Neuronal stem cell (in vitro differentiated cells): ENCODE measurements at regions not wholly inside any gene's neighbourhood (a gene's known extent, or its start where the extent isn't known, plus 50 kb on each side); places are given as distances from the start of the nearest gene placed in this dataset.

Experiments used
- DNase-seq: peaks from one replicate; pipeline ENCODE4 v3.0.0-alpha.2; 2013; ENCODE audit warnings: low spot score
- H2AFZ ChIP-seq: one replicate; pipeline ENCODE4 v1.6.1; 2013; ENCODE audit warnings: mild to moderate bottlenecking, low read length, inconsistent platforms
- H2AK5ac ChIP-seq: 2 replicates; pipeline ENCODE4 v1.6.1; 2013; ENCODE audit warnings: low read depth, mild to moderate bottlenecking, inconsistent platforms, low read length, moderate library complexity, mixed read lengths
- H2BK120ac ChIP-seq: 2 replicates; pipeline ENCODE4 v1.6.1; 2013; ENCODE audit warnings: low read depth, mild to moderate bottlenecking, inconsistent platforms, low read length, moderate library complexity, mixed read lengths
- H2BK12ac ChIP-seq: one replicate; pipeline ENCODE4 v1.6.1; 2013; ENCODE audit warnings: low read length, inconsistent platforms
- H2BK15ac ChIP-seq: 2 replicates; pipeline ENCODE4 v1.6.1; 2013; ENCODE audit warnings: mild to moderate bottlenecking, low read length, inconsistent platforms, mixed read lengths
- H2BK5ac ChIP-seq: one replicate; pipeline ENCODE4 v1.6.1; 2013; ENCODE audit warnings: inconsistent platforms, mild to moderate bottlenecking, low read length, moderate library complexity
- H3K14ac ChIP-seq: one replicate; pipeline ENCODE4 v1.6.1; 2013; ENCODE audit warnings: low read length, inconsistent platforms
- H3K18ac ChIP-seq: 2 replicates; pipeline ENCODE4 v1.6.1; 2013; ENCODE audit warnings: low read length, inconsistent platforms
- H3K23ac ChIP-seq: 2 replicates; pipeline ENCODE4 v1.6.1; 2013; ENCODE audit warnings: low read depth, mild to moderate bottlenecking, mixed read lengths, low read length, inconsistent platforms; ENCODE audit not compliant: poor library complexity
- H3K27ac ChIP-seq: replicated peaks from 3 replicates; pipeline ENCODE4 v1.5.1; 2013; ENCODE audit warnings: low read length, inconsistent platforms
- H3K27me3 ChIP-seq, 3 experiments: 2 replicates each; pipeline ENCODE4 v1.6.1; 2013; ENCODE audit warnings: low read length in 3 of 3, mild to moderate bottlenecking in 2 of 3, inconsistent platforms in 1 of 3, low read depth in 1 of 3, mixed read lengths in 1 of 3, moderate library complexity in 1 of 3; ENCODE audit not compliant: control insufficient read depth in 3 of 3, insufficient read depth in 3 of 3
- H3K36me3 ChIP-seq, 2 donors: replicated peaks in 1 of 2; 2 replicates each; pipeline ENCODE4 v1.6.1; 2013; ENCODE audit warnings: low read length in 2 of 2; ENCODE audit not compliant: control insufficient read depth in 2 of 2, insufficient read depth in 2 of 2
- H3K4ac ChIP-seq: 2 replicates; pipeline ENCODE4 v1.6.1; 2013; ENCODE audit warnings: inconsistent platforms, mild to moderate bottlenecking, low read length, moderate library complexity
- H3K4me1 ChIP-seq, 2 donors: 1 replicate in 1 of 2; 2 replicates in 1 of 2; pipeline ENCODE4 v1.6.1; 2013; ENCODE audit warnings: low read length in 2 of 2, low read depth in 1 of 2; ENCODE audit not compliant: control insufficient read depth in 2 of 2, insufficient read depth in 1 of 2
- H3K4me2 ChIP-seq: one replicate; pipeline ENCODE4 v1.6.1; 2013; ENCODE audit warnings: mild to moderate bottlenecking, low read length, inconsistent platforms; ENCODE audit not compliant: insufficient read depth, poor library complexity, severe bottlenecking
- H3K4me3 ChIP-seq, 2 donors: 2 replicates each; pipeline ENCODE4 v1.5.1; 2013; ENCODE audit warnings: low read length in 2 of 2, mild to moderate bottlenecking in 2 of 2, inconsistent platforms in 1 of 2, moderate library complexity in 1 of 2
- H3K79me1 ChIP-seq: one replicate; pipeline ENCODE4 v1.6.1; 2013; ENCODE audit warnings: low read depth, mild to moderate bottlenecking, inconsistent platforms, low read length, moderate library complexity
- H3K9ac ChIP-seq: one replicate; pipeline ENCODE4 v1.6.1; 2013; ENCODE audit warnings: mild to moderate bottlenecking, low read depth, low read length, inconsistent platforms; ENCODE audit not compliant: poor library complexity
- H3K9me3 ChIP-seq, 2 donors: replicated peaks in 1 of 2; 2 replicates each; pipeline versions ENCODE3 to v1.6.1; 2013; ENCODE audit warnings: low read length in 2 of 2, mild to moderate bottlenecking in 2 of 2, inconsistent platforms in 1 of 2, low read depth in 1 of 2, mixed read lengths in 1 of 2, moderate library complexity in 1 of 2; ENCODE audit not compliant: control insufficient read depth in 2 of 2, insufficient read depth in 1 of 2
- H4K8ac ChIP-seq: one replicate; pipeline ENCODE4 v1.6.1; 2013; ENCODE audit warnings: low read depth, mild to moderate bottlenecking, inconsistent platforms, low read length, moderate library complexity
- H4K91ac ChIP-seq: one replicate; pipeline ENCODE4 v1.6.1; 2013; ENCODE audit warnings: low read length, low read depth, mild to moderate bottlenecking, inconsistent platforms; ENCODE audit not compliant: poor library complexity
- WGBS, 2 donors: extraction: QIAGEN DNeasy Blood & Tissue Kit; methylation state at CpG; one replicate each; pipeline ENCODE4 v1.1.7; 2013; ENCODE audit warnings: missing lambda C conversion rate in 2 of 2, mixed read lengths in 1 of 2; ENCODE audit not compliant: insufficient read length in 2 of 2, insufficient replicate concordance in 1 of 2; ENCODE audit errors: extremely low coverage in 2 of 2; 5-methylcytosine and 5-hydroxymethylcytosine counted together

DNA sequence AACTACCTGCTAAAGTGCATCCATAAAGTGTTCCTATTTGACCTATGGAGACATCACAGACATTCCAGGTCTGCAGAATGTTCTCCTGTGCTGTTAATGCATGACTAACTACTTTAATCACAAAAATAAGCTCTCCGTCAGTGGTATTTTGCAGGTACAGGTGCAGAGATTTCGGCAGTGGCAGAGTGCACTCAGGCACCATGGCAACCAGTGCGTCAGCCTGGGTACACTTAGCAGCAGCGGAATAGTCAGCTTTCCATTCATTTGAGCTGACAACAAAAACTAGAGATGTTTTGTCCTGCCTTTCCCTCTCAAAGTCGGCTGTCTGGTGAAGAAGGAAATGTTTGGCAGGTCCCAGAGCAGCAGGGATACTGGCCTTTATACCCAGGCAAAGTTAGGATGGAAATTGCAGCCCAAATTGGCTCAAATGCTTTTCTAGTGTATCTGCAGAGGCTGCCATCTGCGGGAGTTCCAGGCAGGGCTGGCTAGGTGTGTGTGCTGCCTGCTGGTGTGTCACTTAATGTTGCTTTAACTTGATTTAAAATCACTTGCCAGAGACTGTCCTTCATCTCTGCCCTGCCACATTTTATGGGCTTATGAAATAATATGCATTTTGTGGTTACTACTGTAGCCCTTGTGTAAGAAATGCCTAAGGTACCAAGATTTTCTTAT, 195.8 kb downstream of the RAP2A start:
- H3K4ac ChIP-seq, result no peak overlapping the region
- no peak overlapping the region for H2BK12ac ChIP-seq
- H3K27ac ChIP-seq, result no peak overlapping the region
- H3K18ac ChIP-seq, result peak overlapping the region; percentile 25
- no peak overlapping the region for H3K14ac ChIP-seq
- H4K8ac ChIP-seq, result no peak overlapping the region
- H3K9ac ChIP-seq, result no peak overlapping the region
- H3K27me3 ChIP-seq, result no peaks in the 10 kb centered on the region
- peaks cover 0 to 5% of the 10 kb centered on the region in 2 donors for H3K4me1 ChIP-seq
- no peak overlapping the region for H2BK120ac ChIP-seq
- H3K79me1 ChIP-seq, result no peaks in the 10 kb centered on the region
- no peak overlapping the region for H2BK15ac ChIP-seq
- H3K36me3 ChIP-seq, result no peaks in the 10 kb centered on the region
- H2AFZ ChIP-seq, result no peak overlapping the region
- no peak overlapping the region for H2AK5ac ChIP-seq
- peaks cover 0 to 5% of the 10 kb centered on the region in 2 donors for H3K9me3 ChIP-seq
- no peak overlapping the region for H3K4me2 ChIP-seq
- no peak for DNase-seq
- no peak overlapping the region for H2BK5ac ChIP-seq
- no peak overlapping the region for H3K4me3 ChIP-seq
- no CpG with 5 or more reads among the region's 6 CpGs for WGBS, 2 donors
- H3K23ac ChIP-seq, result no peak overlapping the region
- no peak overlapping the region for H4K91ac ChIP-seq

- no CpG with 5 or more reads among the region's 4 CpGs for WGBS, 2 donors
- Histone ChIP-seq H3K4me2 (no peak overlapping the region), H3K18ac (no peak overlapping the region), H3K27me3 (no peaks in the 10 kb centered on the region), H3K9me3 (peaks cover 0 to 5% of the 10 kb centered on the region in 2 donors), H2AFZ (no peak overlapping the region), H3K23ac (no peak overlapping the region), H3K9ac (no peak overlapping the region), H3K4ac (peak overlapping the region; percentile 13), H3K4me3 (peak overlapping the region in 1 of 2 donors; percentile 28), H3K4me1 (peaks cover 0 to 5% of the 10 kb centered on the region in 2 donors), H2BK5ac (no peak overlapping the region), H2BK120ac (no peak overlapping the region), H3K36me3 (no peaks in the 10 kb centered on the region), H3K14ac (no peak overlapping the region), H3K79me1 (no peaks in the 10 kb centered on the region), H4K8ac (no peak overlapping the region), H2AK5ac (no peak overlapping the region), H2BK15ac (no peak overlapping the region), H4K91ac (no peak overlapping the region), H2BK12ac (no peak overlapping the region), H3K27ac (no peak overlapping the region)
- DNase-seq, result no peak
Measured at GRCh38 chr13:97630725-97631124, 196.8 kb downstream of the RAP2A start.

DNA sequence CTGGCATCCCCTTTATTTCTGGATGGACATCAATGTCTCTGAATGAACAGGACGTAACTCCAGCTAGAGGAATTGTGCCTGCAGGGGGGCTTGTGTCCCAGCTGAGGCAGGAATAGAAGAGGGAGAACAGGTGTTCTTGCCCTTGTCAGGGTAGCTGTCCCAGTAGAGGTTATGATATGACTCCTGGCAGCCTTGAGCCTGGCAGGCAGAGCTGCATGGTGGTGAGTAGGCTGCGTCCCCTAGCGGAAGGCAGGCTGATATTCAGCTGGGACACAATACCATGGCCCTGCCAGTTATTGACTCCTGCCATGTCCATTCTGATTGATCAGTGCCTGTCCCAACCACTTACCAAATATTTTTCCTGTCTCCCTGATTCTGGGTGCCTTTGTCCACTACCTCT, 197.2 kb downstream of the RAP2A start:
- Histone ChIP-seq H2AK5ac (no peak overlapping the region), H3K4me1 (peaks cover 0 to 5% of the 10 kb centered on the region in 2 donors), H4K8ac (no peak overlapping the region), H3K14ac (no peak overlapping the region), H3K9ac (no peak overlapping the region), H3K27ac (no peak overlapping the region), H3K79me1 (no peaks in the 10 kb centered on the region), H3K18ac (peak overlapping the region; percentile 8), H3K4me2 (no peak overlapping the region), H2BK120ac (no peak overlapping the region), H2BK15ac (no peak overlapping the region), H2AFZ (no peak overlapping the region), H3K27me3 (no peaks in the 10 kb centered on the region), H2BK5ac (no peak overlapping the region), H2BK12ac (no peak overlapping the region), H3K4ac (peak overlapping the region; percentile 13), H3K23ac (no peak overlapping the region), H3K4me3 (no peak overlapping the region), H3K36me3 (no peaks in the 10 kb centered on the region), H4K91ac (no peak overlapping the region), H3K9me3 (peaks cover 0 to 5% of the 10 kb centered on the region in 2 donors)
- no CpG with 5 or more reads among the region's 3 CpGs for WGBS, 2 donors
- no peak for DNase-seq

DNA sequence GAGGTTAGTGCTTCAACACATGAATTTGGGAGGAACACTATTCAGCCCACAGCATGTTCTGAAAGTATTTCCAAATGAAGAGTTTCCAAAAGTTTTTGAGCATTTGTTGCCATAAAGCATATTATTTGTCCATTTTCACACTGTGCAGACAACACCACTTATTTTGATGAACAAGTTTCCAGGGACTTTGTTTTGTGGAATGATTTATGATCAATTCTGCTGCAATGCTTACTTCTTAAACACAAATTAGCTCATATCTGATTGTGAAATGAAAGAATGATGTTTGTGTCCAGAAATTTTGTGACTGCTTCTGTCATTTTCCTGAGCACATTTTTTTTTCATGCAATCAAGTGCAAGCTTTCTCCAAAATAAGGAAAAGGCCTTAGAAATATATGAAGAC, 205.3 kb downstream of the RAP2A start:
- no peaks in the 10 kb centered on the region for H3K27me3 ChIP-seq
- no peak overlapping the region for H2BK120ac ChIP-seq
- no peak overlapping the region for H3K4me2 ChIP-seq
- H3K9ac ChIP-seq, result no peak overlapping the region
- no peak overlapping the region for H3K4me3 ChIP-seq
- H3K4ac ChIP-seq, result no peak overlapping the region
- H3K4me1 ChIP-seq, result peaks cover 0 to 8% of the 10 kb centered on the region in 2 donors
- H3K14ac ChIP-seq, result no peak overlapping the region
- no peak overlapping the region for H2AK5ac ChIP-seq
- H3K27ac ChIP-seq, result no peak overlapping the region
- H4K8ac ChIP-seq, result no peak overlapping the region
- no peak overlapping the region for H2AFZ ChIP-seq
- H2BK15ac ChIP-seq, result no peak overlapping the region
- H3K18ac ChIP-seq, result no peak overlapping the region
- no peak overlapping the region for H2BK12ac ChIP-seq
- no peak overlapping the region for H2BK5ac ChIP-seq
- no peak overlapping the region for H4K91ac ChIP-seq
- no peaks in the 10 kb centered on the region for H3K36me3 ChIP-seq
- no peaks in the 10 kb centered on the region for H3K9me3 ChIP-seq
- no peaks in the 10 kb centered on the region for H3K79me1 ChIP-seq
- DNase-seq, result no peak
- no peak overlapping the region for H3K23ac ChIP-seq
